Epithelial cell of proximal tubule (primary cell): ENCODE measurements at regions not wholly inside any gene's neighbourhood (a gene's known extent, or its start where the extent isn't known, plus 50 kb on each side); places are given as distances from the start of the nearest gene placed in this dataset.

Experiments used
- DNase-seq: peaks from one replicate; pipeline ENCODE4 v3.0.0-alpha.2; 2011; ENCODE audit warnings: low read depth
- H3K4me3 ChIP-seq: 2 replicates; pipeline ENCODE4 v1.5.1; 2011; ENCODE audit warnings: low read depth, mild to moderate bottlenecking, low read length
- TF ChIP-seq, protein P1 (sequence below): conservative IDR thresholded peaks from 2 replicates; pipeline ENCODE4 v1.5.1; 2012; ENCODE audit warnings: low read depth, mild to moderate bottlenecking, low read length

DNA sequence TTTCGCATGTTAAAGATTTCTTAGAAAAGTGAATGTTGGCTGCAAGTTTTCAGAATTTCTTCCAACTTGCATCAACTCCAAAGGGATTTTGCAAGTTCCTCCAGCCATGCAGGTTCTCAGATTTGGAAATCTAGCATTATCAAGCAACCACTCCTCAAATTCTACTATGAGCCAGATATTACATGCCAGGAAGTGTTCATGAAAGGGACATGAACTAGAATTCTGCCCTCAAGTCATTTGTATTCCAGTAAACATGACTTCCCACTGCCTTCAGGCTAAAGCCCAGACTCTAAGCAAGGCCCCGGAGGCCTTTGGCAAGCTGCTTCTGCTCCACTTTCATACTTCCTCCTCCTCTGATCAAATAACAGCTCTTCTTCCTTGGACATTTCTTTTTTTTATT lies 111.3 kb upstream of the PAPPA start:
- no peak overlapping the region for H3K4me3 ChIP-seq
- TF ChIP-seq, protein P1, sequence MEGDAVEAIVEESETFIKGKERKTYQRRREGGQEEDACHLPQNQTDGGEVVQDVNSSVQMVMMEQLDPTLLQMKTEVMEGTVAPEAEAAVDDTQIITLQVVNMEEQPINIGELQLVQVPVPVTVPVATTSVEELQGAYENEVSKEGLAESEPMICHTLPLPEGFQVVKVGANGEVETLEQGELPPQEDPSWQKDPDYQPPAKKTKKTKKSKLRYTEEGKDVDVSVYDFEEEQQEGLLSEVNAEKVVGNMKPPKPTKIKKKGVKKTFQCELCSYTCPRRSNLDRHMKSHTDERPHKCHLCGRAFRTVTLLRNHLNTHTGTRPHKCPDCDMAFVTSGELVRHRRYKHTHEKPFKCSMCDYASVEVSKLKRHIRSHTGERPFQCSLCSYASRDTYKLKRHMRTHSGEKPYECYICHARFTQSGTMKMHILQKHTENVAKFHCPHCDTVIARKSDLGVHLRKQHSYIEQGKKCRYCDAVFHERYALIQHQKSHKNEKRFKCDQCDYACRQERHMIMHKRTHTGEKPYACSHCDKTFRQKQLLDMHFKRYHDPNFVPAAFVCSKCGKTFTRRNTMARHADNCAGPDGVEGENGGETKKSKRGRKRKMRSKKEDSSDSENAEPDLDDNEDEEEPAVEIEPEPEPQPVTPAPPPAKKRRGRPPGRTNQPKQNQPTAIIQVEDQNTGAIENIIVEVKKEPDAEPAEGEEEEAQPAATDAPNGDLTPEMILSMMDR: no peak
- DNase-seq: no peak

DNA sequence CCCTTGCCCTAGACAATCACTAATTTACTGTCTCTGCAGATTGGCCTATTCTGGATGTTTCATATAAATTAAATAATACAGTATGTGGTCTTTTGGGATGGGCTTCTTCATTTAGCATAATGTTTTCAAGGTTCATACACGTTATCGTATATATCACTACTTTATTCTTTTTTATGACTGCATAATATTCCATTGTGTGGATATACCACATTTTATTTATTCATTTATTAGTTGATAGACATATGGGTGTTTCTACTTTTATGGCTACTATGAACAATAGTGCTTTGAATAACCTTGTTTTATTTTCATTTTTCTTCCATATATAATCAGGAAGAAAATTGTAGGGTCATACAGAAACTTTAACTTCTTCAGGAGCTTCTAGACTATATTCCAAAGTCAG lies 108.5 kb upstream of the PAPPA start:
- DNase-seq: no peak
- TF ChIP-seq, protein P1: no peak

DNA sequence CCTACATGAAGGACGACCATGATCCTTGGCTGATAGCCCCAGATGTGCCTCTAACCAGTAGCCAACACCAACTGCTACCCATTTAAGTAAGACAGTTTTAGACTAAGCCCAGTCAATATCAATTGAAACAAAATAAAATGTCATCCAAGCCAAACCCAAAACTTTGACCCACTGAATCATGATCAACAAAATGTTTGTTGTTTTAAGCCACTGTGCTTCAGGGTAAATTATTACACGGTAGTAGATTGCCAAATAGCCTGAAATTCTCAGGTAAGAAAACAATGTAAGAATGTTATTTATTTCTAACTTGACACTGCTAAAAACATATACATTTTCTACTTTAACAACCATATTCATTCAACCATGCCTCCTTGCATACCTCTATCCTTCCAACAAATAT lies 105.5 kb upstream of the PAPPA start:
- H3K4me3 ChIP-seq: no peak overlapping the region
- DNase-seq: no peak

More for the DNA sequence above, 108.5 kb upstream of the PAPPA start:
- no peak overlapping the region for H3K4me3 ChIP-seq

DNA sequence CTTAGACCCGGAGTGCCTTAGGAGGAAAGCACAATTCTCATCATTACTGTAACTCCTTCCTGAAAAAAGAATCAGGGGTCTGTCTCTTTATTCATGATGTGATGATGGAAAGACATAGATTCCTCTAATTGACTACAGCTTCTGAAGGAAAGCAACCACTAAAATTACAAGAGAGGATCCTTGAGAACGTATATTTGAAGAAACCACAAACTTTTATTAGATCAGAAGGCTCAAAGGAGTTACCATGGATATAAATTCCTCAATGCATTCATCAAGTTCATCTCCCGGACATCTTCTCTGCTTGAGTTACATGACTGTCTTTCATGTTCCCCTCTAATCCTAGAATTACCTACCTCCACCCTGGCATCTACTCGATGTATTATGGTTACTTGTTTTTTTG lies 104.1 kb upstream of the PAPPA start:
- DNase-seq: no peak
- TF ChIP-seq, protein P1: no peak
- H3K4me3 ChIP-seq: no peak overlapping the region

More for the DNA sequence above, 105.5 kb upstream of the PAPPA start:
- TF ChIP-seq, protein P1: no peak

DNA sequence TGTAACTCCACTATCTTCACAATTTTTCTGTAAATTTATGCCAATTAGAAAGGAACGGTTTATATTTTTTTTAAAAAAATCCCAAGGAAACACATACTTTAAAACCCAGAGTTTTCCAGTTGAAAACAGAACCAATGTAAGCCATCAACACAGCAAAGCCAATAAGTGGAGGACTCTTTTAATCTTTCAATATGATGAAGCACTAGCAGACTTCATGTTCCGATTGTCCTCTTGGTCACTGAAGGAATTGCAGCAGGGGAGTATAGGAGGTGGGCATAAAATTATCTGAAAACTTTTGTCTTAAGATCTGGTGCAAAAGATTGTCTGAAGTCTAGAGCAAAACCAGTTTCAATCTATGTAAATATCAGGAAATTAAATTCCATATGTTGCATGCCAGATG lies 102.1 kb upstream of the PAPPA start:
- TF ChIP-seq, protein P1: no peak
- no peak overlapping the region for H3K4me3 ChIP-seq
- DNase-seq: no peak

DNA sequence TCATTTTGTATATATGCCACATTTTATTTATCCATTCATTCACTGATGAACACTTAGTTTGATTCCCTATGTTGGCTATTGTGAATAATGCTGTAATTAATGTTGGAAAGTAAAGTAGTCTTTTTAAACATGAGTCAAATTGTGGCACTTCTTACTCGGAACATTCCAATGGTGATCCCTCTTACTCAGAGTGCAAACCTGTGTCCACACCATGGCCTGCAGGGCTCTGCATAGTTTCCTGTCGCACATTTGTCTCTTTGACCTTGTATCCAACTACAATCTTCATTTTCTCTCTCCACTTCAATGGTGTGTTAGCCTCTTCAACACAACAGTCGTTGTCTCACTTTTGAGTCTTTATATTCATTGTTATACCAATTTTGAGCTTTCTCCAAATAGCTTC lies 98.1 kb upstream of the PAPPA start:
- TF ChIP-seq, protein P1: no peak
- H3K4me3 ChIP-seq: no peak overlapping the region
- DNase-seq: no peak

DNA sequence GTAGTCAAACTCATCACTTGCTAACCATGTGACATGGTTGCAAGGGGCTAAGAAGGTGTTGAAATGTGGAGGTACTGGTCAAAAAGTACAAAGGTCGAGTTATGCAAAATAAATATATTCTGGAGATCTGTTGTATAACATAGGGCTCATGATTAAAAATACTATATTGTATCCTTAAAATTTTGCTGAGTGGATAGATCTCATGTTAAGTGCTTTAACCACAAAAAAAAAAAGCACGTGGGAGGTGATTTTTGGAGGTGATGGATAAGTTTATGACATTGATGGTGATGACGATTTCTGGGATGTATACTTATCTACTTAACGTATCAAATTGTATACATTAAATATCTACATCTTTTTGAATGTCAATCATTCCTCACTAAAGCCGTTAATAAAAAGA lies 96.2 kb upstream of the PAPPA start:
- TF ChIP-seq, protein P1: no peak
- no peak for DNase-seq
- H3K4me3 ChIP-seq: no peak overlapping the region
